OCI-LY1 (cell line): ENCODE measurements at regions not wholly inside any gene's neighbourhood (a gene's known extent, or its start where the extent isn't known, plus 50 kb on each side); places are given as distances from the start of the nearest gene placed in this dataset.

Experiments
- H2AFZ ChIP-seq: fragments of 200-600 bp; sonication (generic), shearing (Covaris generic); 2 replicates; pipeline ENCODE4 v1.6.0; 2014; ENCODE audit warnings: antibody characterized with exemption, mild to moderate bottlenecking, low read length
- H3F3A ChIP-seq: fragments of 200-600 bp; sonication (generic), shearing (Covaris generic); 2 replicates; pipeline ENCODE4 v1.6.0; 2014; ENCODE audit warnings: mild to moderate bottlenecking, antibody characterized with exemption, low read length, moderate library complexity; ENCODE audit not compliant: insufficient read depth
- H3K27ac ChIP-seq: fragments of 200-600 bp; sonication (generic); 2 replicates; pipeline ENCODE4 v1.5.1; 2014; ENCODE audit warnings: low read length, mixed run types, mild to moderate bottlenecking, low read depth; ENCODE audit not compliant: poor library complexity, severe bottlenecking
- H3K27me3 ChIP-seq: fragments of 200-600 bp; sonication (generic); 2 replicates; pipeline ENCODE4 v1.6.0; 2014; ENCODE audit warnings: antibody characterized with exemption, mild to moderate bottlenecking, low read length, moderate library complexity; ENCODE audit not compliant: insufficient read depth
- H3K36me3 ChIP-seq: fragments of 200-600 bp; sonication (generic); 2 replicates; pipeline ENCODE4 v1.6.1; 2014; ENCODE audit warnings: mild to moderate bottlenecking, antibody characterized with exemption, low read length, moderate library complexity, mixed read lengths; ENCODE audit not compliant: insufficient read depth
- H3K4me1 ChIP-seq: fragments of 200-600 bp; sonication (generic); 2 replicates; pipeline ENCODE4 v1.5.1; 2014; ENCODE audit warnings: mild to moderate bottlenecking, low read length, moderate library complexity; ENCODE audit not compliant: insufficient read depth, severe bottlenecking
- H3K4me2 ChIP-seq: fragments of 200-600 bp; sonication (generic), shearing (Covaris generic); 2 replicates; pipeline ENCODE4 v1.6.1; 2014; ENCODE audit warnings: low read length
- H3K4me3 ChIP-seq: fragments of 200-600 bp; sonication (generic); 2 replicates; pipeline ENCODE4 v1.5.1; 2014; ENCODE audit warnings: low read length, low read depth, mild to moderate bottlenecking, mixed read lengths; ENCODE audit not compliant: poor library complexity, severe bottlenecking
- H3K79me2 ChIP-seq: fragments of 200-600 bp; shearing (Covaris generic); 2 replicates; pipeline ENCODE4 v1.6.1; 2016; ENCODE audit warnings: mixed run types, low read length, mixed read lengths; ENCODE audit not compliant: insufficient read depth
- H3K9ac ChIP-seq: fragments of 200-600 bp; sonication (generic), shearing (Covaris generic); 2 replicates; pipeline ENCODE4 v1.6.1; 2014; ENCODE audit warnings: mild to moderate bottlenecking, low read length, mixed read lengths
- H3K9me2 ChIP-seq: fragments of 200-600 bp; sonication (generic), shearing (Covaris generic); 2 replicates; pipeline ENCODE4 v1.6.1; 2014; ENCODE audit warnings: low read depth, mild to moderate bottlenecking, low read length, mixed read lengths
- H3K9me3 ChIP-seq: fragments of 200-600 bp; shearing (Covaris generic); 2 replicates; pipeline ENCODE4 v1.6.1; 2014; ENCODE audit warnings: low read length, mixed read lengths
- H4K20me1 ChIP-seq: fragments of 200-600 bp; sonication (generic), shearing (Covaris generic); 2 replicates; pipeline ENCODE4 v1.6.0; 2016; ENCODE audit warnings: mild to moderate bottlenecking, low read length; ENCODE audit not compliant: insufficient read depth
- EZH2 ChIP-seq: fragments of 200-600 bp; sonication (generic), shearing (Covaris generic); IDR thresholded peaks from 2 replicates; pipeline ENCODE4 v1.8.0; 2017; ENCODE audit warnings: borderline replicate concordance, mixed run types, mild to moderate bottlenecking, antibody characterized with exemption, low read length, moderate library complexity, mixed read lengths
- TF ChIP-seq, protein P1 (sequence below): fragments of 200-600 bp; sonication (generic), shearing (Covaris generic); IDR thresholded peaks from 2 replicates; pipeline ENCODE4 v1.5.1; 2017; ENCODE audit warnings: mild to moderate bottlenecking, antibody characterized with exemption, low read length, moderate library complexity, mixed read lengths

DNA sequence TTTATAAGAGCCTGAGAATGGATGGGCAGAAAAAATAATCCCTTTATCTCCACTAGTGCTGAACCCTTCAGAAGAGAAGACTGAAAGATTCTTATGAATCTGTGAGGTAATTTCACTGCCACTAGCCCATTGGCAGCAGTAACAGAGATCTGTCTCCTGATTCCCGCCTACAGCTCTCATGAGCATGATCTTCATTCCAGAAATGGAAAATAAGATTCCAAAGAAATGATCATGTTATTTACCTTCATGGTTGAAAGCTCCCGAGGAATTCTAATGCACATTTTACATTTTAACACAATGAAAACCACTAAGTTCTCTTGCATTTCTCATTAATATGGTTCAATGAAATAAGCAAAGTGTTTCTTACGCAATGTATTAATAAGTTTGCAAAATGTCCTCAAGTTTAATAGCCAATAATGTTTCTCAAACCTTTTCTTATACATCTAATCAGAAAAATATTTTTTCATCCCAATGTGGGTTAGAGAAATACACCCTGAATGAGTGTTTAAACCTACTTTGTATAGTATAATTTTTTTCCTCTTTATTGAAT, 905.6 kb downstream of the TMEM182 start:
- no peaks in the 10 kb centered on the region for H3F3A ChIP-seq
- H3K9me3 ChIP-seq, result no peaks in the 10 kb centered on the region
- H3K4me3 ChIP-seq, result no peak overlapping the region
- no peak overlapping the region for H3K4me2 ChIP-seq
- H3K4me1 ChIP-seq, result no peaks in the 10 kb centered on the region
- TF ChIP-seq EZH2, result no peak
- TF ChIP-seq, protein P1, sequence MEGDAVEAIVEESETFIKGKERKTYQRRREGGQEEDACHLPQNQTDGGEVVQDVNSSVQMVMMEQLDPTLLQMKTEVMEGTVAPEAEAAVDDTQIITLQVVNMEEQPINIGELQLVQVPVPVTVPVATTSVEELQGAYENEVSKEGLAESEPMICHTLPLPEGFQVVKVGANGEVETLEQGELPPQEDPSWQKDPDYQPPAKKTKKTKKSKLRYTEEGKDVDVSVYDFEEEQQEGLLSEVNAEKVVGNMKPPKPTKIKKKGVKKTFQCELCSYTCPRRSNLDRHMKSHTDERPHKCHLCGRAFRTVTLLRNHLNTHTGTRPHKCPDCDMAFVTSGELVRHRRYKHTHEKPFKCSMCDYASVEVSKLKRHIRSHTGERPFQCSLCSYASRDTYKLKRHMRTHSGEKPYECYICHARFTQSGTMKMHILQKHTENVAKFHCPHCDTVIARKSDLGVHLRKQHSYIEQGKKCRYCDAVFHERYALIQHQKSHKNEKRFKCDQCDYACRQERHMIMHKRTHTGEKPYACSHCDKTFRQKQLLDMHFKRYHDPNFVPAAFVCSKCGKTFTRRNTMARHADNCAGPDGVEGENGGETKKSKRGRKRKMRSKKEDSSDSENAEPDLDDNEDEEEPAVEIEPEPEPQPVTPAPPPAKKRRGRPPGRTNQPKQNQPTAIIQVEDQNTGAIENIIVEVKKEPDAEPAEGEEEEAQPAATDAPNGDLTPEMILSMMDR, result no peak
- no peak overlapping the region for H3K27ac ChIP-seq
- H3K79me2 ChIP-seq, result no peaks in the 10 kb centered on the region
- no peak overlapping the region for H3K9ac ChIP-seq
- no peak overlapping the region for H2AFZ ChIP-seq
- H3K27me3 ChIP-seq, result no peaks in the 10 kb centered on the region
- H3K9me2 ChIP-seq, result no peaks in the 10 kb centered on the region
- H4K20me1 ChIP-seq, result no peaks in the 10 kb centered on the region
- H3K36me3 ChIP-seq, result no peaks in the 10 kb centered on the region

DNA sequence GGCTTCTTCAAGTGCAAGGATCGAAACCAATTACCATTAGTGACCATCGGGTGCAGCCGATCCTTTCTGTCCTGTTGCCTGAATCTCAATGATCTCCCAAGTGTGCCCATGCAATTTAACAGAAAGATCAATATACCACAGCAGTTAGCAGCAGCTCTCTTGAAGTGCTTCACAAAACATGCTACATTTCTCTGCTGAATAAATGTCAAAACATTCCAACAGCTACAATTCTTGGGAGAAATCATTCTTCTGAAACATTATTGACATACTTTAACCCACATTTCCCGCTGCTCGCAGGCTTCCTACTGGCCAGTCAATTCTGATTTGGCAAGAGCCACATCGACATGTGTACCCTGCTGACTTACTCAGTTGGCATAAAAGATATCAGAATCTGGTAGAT, 907.7 kb downstream of the TMEM182 start:
- H3K4me3 ChIP-seq, result no peak overlapping the region
- no peaks in the 10 kb centered on the region for H4K20me1 ChIP-seq
- H3K4me2 ChIP-seq, result no peak overlapping the region
- H3K9me3 ChIP-seq, result no peaks in the 10 kb centered on the region
- H3F3A ChIP-seq, result no peaks in the 10 kb centered on the region
- H3K9me2 ChIP-seq, result no peaks in the 10 kb centered on the region
- H2AFZ ChIP-seq, result no peak overlapping the region
- H3K4me1 ChIP-seq, result no peaks in the 10 kb centered on the region
- no peak overlapping the region for H3K9ac ChIP-seq
- TF ChIP-seq, protein P1, result no peak
- TF ChIP-seq EZH2, result no peak
- H3K36me3 ChIP-seq, result no peaks in the 10 kb centered on the region
- no peaks in the 10 kb centered on the region for H3K79me2 ChIP-seq
- H3K27me3 ChIP-seq, result no peaks in the 10 kb centered on the region
- no peak overlapping the region for H3K27ac ChIP-seq
